ENCODE measurements at regions not wholly inside any gene's neighbourhood (a gene's known extent, or its start where the extent isn't known, plus 50 kb on each side); places are given as distances from the start of the nearest gene placed in this dataset.
A peak's percentile ranks its signal among the peaks of the same experiment; 100 is the strongest.
"Not testable (repeated sequence)": the region's sequence is repeated elsewhere in the genome, so short reads cannot be mapped to it uniquely, and the experiment has no call there.

GRCh38 chr1:60891281-60891680 lies 191.1 kb upstream of the NFIA start:
- no peak for DNase-seq (ENCODE audit: low read depth, low spot score)

- DNase-seq (ENCODE audit: low read depth, low spot score), result no peak
These were observed 191.7 kb upstream of the NFIA start for GRCh38 chr1:60890664-60891063.

GRCh38 chr1:60889709-60890108 lies 192.7 kb upstream of the NFIA start:
- no peak for DNase-seq (ENCODE audit: low read depth, low spot score)

GRCh38 chr1:60888126-60888525 lies 194.2 kb upstream of the NFIA start:
- DNase-seq (ENCODE audit: low read depth, low spot score), result no peak

- DNase-seq (ENCODE audit: low read depth, low spot score), result peak; percentile 52
These were observed 195.5 kb upstream of the NFIA start for GRCh38 chr1:60886793-60887331.

- no peak for DNase-seq (ENCODE audit: low read depth, low spot score)
These were observed 196.3 kb upstream of the NFIA start for GRCh38 chr1:60886090-60886489.

- no peak for DNase-seq (ENCODE audit: low read depth, low spot score)
These were observed 202.2 kb upstream of the NFIA start for GRCh38 chr1:60880202-60880601.

GRCh38 chr1:60878323-60878722 lies 204.0 kb upstream of the NFIA start:
- no peak for DNase-seq (ENCODE audit: low read depth, low spot score)

- DNase-seq (ENCODE audit: low read depth, low spot score), result no peak
These were observed 205.0 kb upstream of the NFIA start for GRCh38 chr1:60877376-60877775.

GRCh38 chr1:60876952-60877351 lies 205.4 kb upstream of the NFIA start:
- DNase-seq (ENCODE audit: low read depth, low spot score), result no peak

GRCh38 chr1:60875138-60875537 lies 207.2 kb upstream of the NFIA start:
- no peak for DNase-seq (ENCODE audit: low read depth, low spot score)

- DNase-seq (ENCODE audit: low read depth, low spot score), result no peak
These were observed 207.6 kb upstream of the NFIA start for GRCh38 chr1:60874718-60875117.

- not testable (repeated sequence) for DNase-seq (ENCODE audit: low read depth, low spot score)
These were observed 209.0 kb upstream of the NFIA start for GRCh38 chr1:60873396-60873795.

- DNase-seq (ENCODE audit: low read depth, low spot score), result no peak
These were observed 209.8 kb upstream of the NFIA start for GRCh38 chr1:60872426-60873054.

- no peak for DNase-seq (ENCODE audit: low read depth, low spot score)
These were observed 212.0 kb upstream of the NFIA start for GRCh38 chr1:60870269-60870865.

- no peak for DNase-seq (ENCODE audit: low read depth, low spot score)
These were observed 213.3 kb upstream of the NFIA start for GRCh38 chr1:60868901-60869663.

GRCh38 chr1:60867782-60868181 lies 214.6 kb upstream of the NFIA start:
- no peak for DNase-seq (ENCODE audit: low read depth, low spot score)

GRCh38 chr1:60866917-60867531 lies 215.3 kb upstream of the NFIA start:
- DNase-seq (ENCODE audit: low read depth, low spot score), result no peak

- DNase-seq (ENCODE audit: low read depth, low spot score), result no peak
These were observed 216.0 kb upstream of the NFIA start for GRCh38 chr1:60866226-60866900.

GRCh38 chr1:60865166-60865565 lies 217.2 kb upstream of the NFIA start:
- DNase-seq (ENCODE audit: low read depth, low spot score), result no peak

- DNase-seq (ENCODE audit: low read depth, low spot score), result no peak
These were observed 217.6 kb upstream of the NFIA start for GRCh38 chr1:60864722-60865121.

GRCh38 chr1:60863131-60863530 lies 219.2 kb upstream of the NFIA start:
- no peak for DNase-seq (ENCODE audit: low read depth, low spot score)

Measured in iPS DF 19.7 (cell line).